ENCODE measurements at regions not wholly inside any gene's neighbourhood (a gene's known extent, or its start where the extent isn't known, plus 50 kb on each side); places are given as distances from the start of the nearest gene placed in this dataset.

DNA sequence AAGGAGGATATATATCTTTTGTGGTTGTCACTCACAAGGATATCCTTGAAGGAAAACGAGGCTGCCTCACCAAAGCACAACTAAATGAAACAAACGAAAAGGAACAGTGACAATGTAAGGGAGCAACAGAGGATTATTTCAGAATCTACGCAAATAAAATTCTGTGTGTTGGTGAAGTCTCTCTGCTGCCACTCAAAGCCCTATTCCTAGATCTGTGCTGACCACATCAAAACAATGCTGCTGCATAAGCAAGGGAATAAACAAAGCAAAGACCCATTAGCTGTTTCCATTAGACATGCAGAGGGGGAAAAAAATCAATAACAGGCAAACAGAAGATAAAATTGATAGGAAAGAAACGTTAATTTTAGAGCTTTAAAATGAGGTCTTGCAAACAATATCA lies 204.4 kb downstream of the MZT1 start:
- TF ChIP-seq, protein P1, sequence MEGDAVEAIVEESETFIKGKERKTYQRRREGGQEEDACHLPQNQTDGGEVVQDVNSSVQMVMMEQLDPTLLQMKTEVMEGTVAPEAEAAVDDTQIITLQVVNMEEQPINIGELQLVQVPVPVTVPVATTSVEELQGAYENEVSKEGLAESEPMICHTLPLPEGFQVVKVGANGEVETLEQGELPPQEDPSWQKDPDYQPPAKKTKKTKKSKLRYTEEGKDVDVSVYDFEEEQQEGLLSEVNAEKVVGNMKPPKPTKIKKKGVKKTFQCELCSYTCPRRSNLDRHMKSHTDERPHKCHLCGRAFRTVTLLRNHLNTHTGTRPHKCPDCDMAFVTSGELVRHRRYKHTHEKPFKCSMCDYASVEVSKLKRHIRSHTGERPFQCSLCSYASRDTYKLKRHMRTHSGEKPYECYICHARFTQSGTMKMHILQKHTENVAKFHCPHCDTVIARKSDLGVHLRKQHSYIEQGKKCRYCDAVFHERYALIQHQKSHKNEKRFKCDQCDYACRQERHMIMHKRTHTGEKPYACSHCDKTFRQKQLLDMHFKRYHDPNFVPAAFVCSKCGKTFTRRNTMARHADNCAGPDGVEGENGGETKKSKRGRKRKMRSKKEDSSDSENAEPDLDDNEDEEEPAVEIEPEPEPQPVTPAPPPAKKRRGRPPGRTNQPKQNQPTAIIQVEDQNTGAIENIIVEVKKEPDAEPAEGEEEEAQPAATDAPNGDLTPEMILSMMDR (IDR thresholded peaks at IDR 0.05; ENCODE audit: control insufficient read depth, extremely low read depth, insufficient read depth), result no peak
- H3K4me3 ChIP-seq (ENCODE audit: low read depth, low read length), result no peak overlapping the region
- no peak for DNase-seq (ENCODE audit: low read depth)

DNA sequence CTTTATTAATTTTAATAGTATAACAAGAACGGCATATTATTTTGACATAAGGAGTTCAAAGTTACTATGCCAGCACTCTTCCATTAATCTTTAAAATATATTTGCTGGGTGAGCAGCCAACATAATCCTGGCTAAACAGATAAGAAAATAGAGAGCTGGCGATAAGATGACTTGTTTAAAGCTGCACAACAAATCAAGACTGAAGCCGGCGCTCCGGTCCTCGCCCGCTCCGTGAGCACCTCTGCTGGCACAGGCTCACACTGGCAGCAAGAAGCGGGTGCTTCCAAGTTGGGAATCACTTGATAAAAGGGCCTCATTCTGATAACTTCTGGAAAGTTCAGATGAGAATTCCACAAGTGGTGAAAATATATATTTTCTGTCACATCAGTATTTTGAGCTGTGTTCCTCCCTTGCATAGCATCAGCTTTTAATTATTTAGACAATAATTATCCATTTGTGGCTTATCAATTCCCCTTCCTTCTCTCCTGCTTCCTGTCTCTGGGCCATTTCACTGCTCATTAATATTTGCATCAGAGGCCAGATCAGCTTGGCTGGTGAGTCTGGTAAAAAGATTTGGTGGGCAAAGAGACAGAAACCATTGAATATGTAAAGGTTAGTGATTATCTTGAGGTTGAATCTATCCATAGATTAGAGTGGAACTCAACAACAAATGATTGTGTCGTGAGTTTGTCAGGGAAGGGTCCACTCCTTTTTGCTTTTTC lies 205.3 kb downstream of the MZT1 start:
- TF ChIP-seq, protein P1 (IDR thresholded peaks at IDR 0.05; ENCODE audit: control insufficient read depth, extremely low read depth, insufficient read depth), result no peak
- DNase-seq (ENCODE audit: low read depth), result no peak
- H3K4me3 ChIP-seq (ENCODE audit: low read depth, low read length), result no peak overlapping the region

DNA sequence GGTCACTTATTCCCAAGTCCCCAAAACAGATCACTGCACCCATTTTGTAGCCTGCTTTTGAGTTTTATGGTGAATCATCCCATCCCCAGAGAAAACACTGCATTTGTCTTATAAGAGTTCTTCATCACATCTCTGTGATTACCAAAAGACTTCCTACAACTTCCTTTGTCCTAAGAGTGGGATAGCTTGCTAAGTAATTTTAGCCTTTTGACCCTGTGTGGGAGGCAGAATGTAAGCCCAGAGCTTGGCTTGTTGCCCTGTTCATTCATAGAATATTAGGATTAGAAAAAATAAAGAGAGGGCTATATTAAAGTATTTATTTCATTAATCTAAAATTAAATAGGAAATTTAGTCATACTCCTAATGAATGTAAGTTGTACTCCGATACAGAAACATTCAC lies 213.3 kb downstream of the MZT1 start:
- TF ChIP-seq, protein P1 (IDR thresholded peaks at IDR 0.05; ENCODE audit: control insufficient read depth, extremely low read depth, insufficient read depth), result no peak
- no peak for DNase-seq (ENCODE audit: low read depth)
- H3K4me3 ChIP-seq (ENCODE audit: low read depth, low read length), result no peak overlapping the region

DNA sequence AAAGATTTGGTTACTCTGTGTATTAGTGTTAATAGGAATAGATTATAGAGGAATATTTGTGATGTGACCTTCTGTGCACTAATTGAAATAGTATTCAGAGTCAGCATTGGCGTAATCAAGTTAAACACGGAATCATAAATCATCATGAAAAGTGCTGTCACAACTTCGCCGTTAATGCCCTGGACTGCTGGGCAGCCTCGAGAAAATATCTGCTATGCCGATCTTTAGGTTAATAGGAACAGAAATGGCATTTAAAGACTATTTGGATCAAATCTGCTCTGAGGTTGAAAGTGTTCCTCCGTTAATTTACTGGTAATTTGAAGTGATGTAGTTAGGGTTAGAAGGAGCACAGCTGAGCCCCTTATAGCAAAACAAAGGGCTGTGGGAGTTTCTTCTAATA lies 219.0 kb downstream of the MZT1 start:
- no peak for DNase-seq (ENCODE audit: low read depth)
- TF ChIP-seq, protein P1 (IDR thresholded peaks at IDR 0.05; ENCODE audit: control insufficient read depth, extremely low read depth, insufficient read depth), result no peak
- H3K4me3 ChIP-seq (ENCODE audit: low read depth, low read length), result no peak overlapping the region

DNA sequence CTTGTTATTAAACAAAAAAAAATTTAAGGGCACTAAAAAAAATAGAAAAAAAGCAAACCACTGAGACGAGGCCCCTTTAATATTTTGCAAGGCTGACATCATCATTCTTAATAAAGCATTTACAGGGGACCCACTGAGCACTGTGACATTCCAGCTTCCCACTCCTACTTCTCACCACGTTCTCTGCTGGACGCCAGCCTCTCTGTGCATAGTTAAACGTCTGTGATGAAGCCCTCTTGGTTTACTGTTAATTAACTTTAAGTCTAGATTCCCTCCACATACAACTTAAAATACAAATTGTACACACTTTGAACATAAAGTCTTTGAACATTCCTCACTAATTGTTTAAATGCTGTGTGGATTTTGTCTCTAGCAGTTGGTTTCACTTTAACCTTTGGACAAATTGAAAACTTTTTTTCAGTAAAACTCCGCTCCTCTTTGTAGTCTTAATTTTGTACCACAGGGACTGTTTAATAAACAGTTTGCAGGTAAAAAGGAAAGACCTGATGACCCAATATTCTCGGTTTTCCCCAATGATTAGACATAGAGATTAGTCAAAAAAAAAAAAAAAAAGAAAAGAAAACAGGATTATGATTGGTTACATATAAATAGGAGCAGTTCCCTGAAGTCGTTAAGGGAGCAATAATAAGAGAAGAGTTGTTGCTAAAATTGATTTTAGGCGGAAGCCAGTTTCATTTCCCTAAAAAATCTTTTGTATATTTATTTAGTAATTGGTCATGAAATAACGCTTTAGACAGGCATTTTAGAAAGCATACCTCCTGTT lies 219.8 kb downstream of the MZT1 start:
- H3K4me3 ChIP-seq (ENCODE audit: low read depth, low read length), result no peak overlapping the region
- DNase-seq (ENCODE audit: low read depth), result no peak
- TF ChIP-seq, protein P1 (IDR thresholded peaks at IDR 0.05; ENCODE audit: control insufficient read depth, extremely low read depth, insufficient read depth), result no peak

DNA sequence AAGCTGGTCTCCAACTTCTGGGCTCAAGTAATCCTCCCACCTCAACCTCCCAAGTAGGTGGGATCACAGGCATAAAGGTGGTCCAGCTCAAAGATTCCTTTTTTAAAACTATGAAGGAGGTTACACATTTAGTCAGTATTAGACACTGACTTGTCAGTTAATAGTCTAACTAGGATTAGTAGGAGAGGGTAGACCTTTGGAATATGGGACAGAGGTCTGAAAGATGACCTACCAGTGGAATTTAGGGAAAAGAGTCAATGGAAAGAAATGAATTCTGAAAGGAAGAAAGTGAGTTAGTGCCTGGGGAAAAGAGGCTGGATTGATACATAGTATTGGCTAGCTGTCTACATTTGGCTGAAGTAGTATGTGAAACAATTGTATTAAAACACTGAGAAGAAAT lies 220.7 kb downstream of the MZT1 start:
- DNase-seq (ENCODE audit: low read depth), result no peak
- no peak overlapping the region for H3K4me3 ChIP-seq (ENCODE audit: low read depth, low read length)
- TF ChIP-seq, protein P1 (IDR thresholded peaks at IDR 0.05; ENCODE audit: control insufficient read depth, extremely low read depth, insufficient read depth), result no peak

All from LNCaP clone FGC (cell line).